Endometrium (tissue), 2 donors: ENCODE measurements at regions not wholly inside any gene's neighbourhood (a gene's known extent, or its start where the extent isn't known, plus 50 kb on each side); places are given as distances from the start of the nearest gene placed in this dataset.

ENCODE experiments used
- FAIRE-seq: peaks from 2 replicates; lab custom pipeline; 2012; peaks lifted over from hg19 to GRCh38; lab: Jason Lieb, UNC
- donor health status: control.
- donor health status: control.

GRCh38 chr22:48893288-48894063 lies 934.2 kb downstream of the BRD1 start:
- FAIRE-seq: no peak

- FAIRE-seq: no peak
These were observed 934.9 kb downstream of the BRD1 start for GRCh38 chr22:48892578-48893287.

GRCh38 chr22:48891688-48892577 lies 935.7 kb downstream of the BRD1 start:
- no peak for FAIRE-seq

- FAIRE-seq: no peak
These were observed 936.7 kb downstream of the BRD1 start for GRCh38 chr22:48890693-48891554.

- no peak for FAIRE-seq
These were observed 937.6 kb downstream of the BRD1 start for GRCh38 chr22:48889887-48890692.

GRCh38 chr22:48889209-48889830 lies 938.4 kb downstream of the BRD1 start:
- no peak for FAIRE-seq

- FAIRE-seq: no peak
These were observed 939.0 kb downstream of the BRD1 start for GRCh38 chr22:48888466-48889208.

GRCh38 chr22:48887394-48888332 lies 940.0 kb downstream of the BRD1 start:
- FAIRE-seq: no peak

- no peak for FAIRE-seq
These were observed 940.9 kb downstream of the BRD1 start for GRCh38 chr22:48886604-48887393.

GRCh38 chr22:48885919-48886305 lies 941.8 kb downstream of the BRD1 start:
- no peak for FAIRE-seq

GRCh38 chr22:48885271-48885918 lies 942.3 kb downstream of the BRD1 start:
- FAIRE-seq: no peak

- FAIRE-seq: no peak
These were observed 942.9 kb downstream of the BRD1 start for GRCh38 chr22:48884786-48885185.

- no peak for FAIRE-seq
These were observed 943.3 kb downstream of the BRD1 start for GRCh38 chr22:48884324-48884723.

- FAIRE-seq: no peak
These were observed 944.3 kb downstream of the BRD1 start for GRCh38 chr22:48883211-48883960.

- no peak for FAIRE-seq
These were observed 945.0 kb downstream of the BRD1 start for GRCh38 chr22:48882636-48883200.
